GM12875 (cell line): ENCODE measurements at regions not wholly inside any gene's neighbourhood (a gene's known extent, or its start where the extent isn't known, plus 50 kb on each side); places are given as distances from the start of the nearest gene placed in this dataset.

Experiments
- H3K4me3 ChIP-seq: one replicate; pipeline ENCODE4 v1.5.1; 2011; ENCODE audit warnings: low read depth, low read length, control low read depth
- CTCF ChIP-seq: IDR thresholded peaks from 2 replicates; pipeline ENCODE4 v1.5.1; 2011; ENCODE audit warnings: low read depth, mild to moderate bottlenecking, control low read depth, inconsistent platforms, low read length, moderate library complexity, borderline replicate concordance; ENCODE audit not compliant: insufficient read depth

- no peak for TF ChIP-seq CTCF
- no peak overlapping the region for H3K4me3 ChIP-seq
Measured at GRCh38 chr2:239625156-239625845, 224.5 kb upstream of the HDAC4 start.

- no peak overlapping the region for H3K4me3 ChIP-seq
- no peak for TF ChIP-seq CTCF
Measured at GRCh38 chr2:239621611-239622010, 220.8 kb upstream of the HDAC4 start.

GRCh38 chr2:239619369-239619768 lies 218.5 kb upstream of the HDAC4 start:
- no peak overlapping the region for H3K4me3 ChIP-seq
- no peak for TF ChIP-seq CTCF

GRCh38 chr2:239616729-239617128 lies 215.9 kb upstream of the HDAC4 start:
- no peak for TF ChIP-seq CTCF
- H3K4me3 ChIP-seq: no peak overlapping the region

GRCh38 chr2:239612133-239612532 lies 211.3 kb upstream of the HDAC4 start:
- TF ChIP-seq CTCF: no peak
- H3K4me3 ChIP-seq: no peak overlapping the region

- no peak overlapping the region for H3K4me3 ChIP-seq
- no peak for TF ChIP-seq CTCF
Measured at GRCh38 chr2:239611222-239611795, 210.5 kb upstream of the HDAC4 start.
